K562 (cell line): ENCODE measurements at regions not wholly inside any gene's neighbourhood (a gene's known extent, or its start where the extent isn't known, plus 50 kb on each side); places are given as distances from the start of the nearest gene placed in this dataset.

Source experiments
- HDGF ChIP-seq: fragments of 450-650 bp; IDR thresholded peaks from 2 replicates; pipeline ENCODE4 v1.6.1; 2016
- POLR2A ChIP-seq: fragments of 450-650 bp; conservative IDR thresholded peaks from 2 replicates; pipeline ENCODE4 v1.6.1; 2016
- POLR2AphosphoS2 ChIP-seq: IDR thresholded peaks from 2 replicates; pipeline ENCODE4 v1.6.1; 2012; ENCODE audit warnings: low read length, improper control_type of control experiment
- TF ChIP-seq, protein P1 (sequence below), 2 experiments: fragments of 200-800 bp in 1 of 2; sonication (Bioruptor generic) in 1 of 2; sonication (generic) in 1 of 2; formaldehyde crosslinking in 1 of 2; IDR thresholded peaks in 1 of 2; conservative IDR thresholded peaks in 1 of 2; 2 replicates each; pipeline versions ENCODE4 v1.5.0 to v1.6.1; 2016 to 2020; ENCODE audit warnings: missing compliant biosample characterization in 1 of 2, missing genetic modification characterization in 1 of 2, missing genetic modification reagents in 1 of 2
- TF ChIP-seq, protein P2 (sequence below), 3 experiments: IDR thresholded peaks in 2 of 3; conservative IDR thresholded peaks in 1 of 3; 2 replicates each; pipeline ENCODE4 v1.5.1; 2011 to 2012; ENCODE audit warnings: low read length in 3 of 3, mild to moderate bottlenecking in 3 of 3, control low read depth in 2 of 3, improper control_type of control experiment in 1 of 3, inconsistent platforms in 1 of 3, low read depth in 1 of 3, mixed read lengths in 1 of 3, moderate library complexity in 1 of 3; ENCODE audit not compliant: insufficient read depth in 2 of 3
- TF ChIP-seq, protein P3 (sequence below): fragments of 250-450 bp; sonication (Bioruptor Pico); IDR thresholded peaks from 2 replicates; pipeline ENCODE4 v1.8.0; 2022; ENCODE audit warnings: moderate library complexity, mild to moderate bottlenecking, inconsistent platforms
- TF ChIP-seq, protein P4 (sequence below): sonication (generic); formaldehyde crosslinking; IDR thresholded peaks from 2 replicates; pipeline ENCODE4 v1.8.0; 2022; ENCODE audit warnings: mild to moderate bottlenecking, missing genetic modification reagents, borderline replicate concordance
- TF ChIP-seq, protein P5 (sequence below), 2 experiments: fragments of 450-650 bp in 1 of 2; sonication (generic) in 1 of 2; formaldehyde crosslinking; conservative IDR thresholded peaks; 2 replicates each; pipeline versions ENCODE4 v1.4.0 to v1.8.1; 2020 to 2022; ENCODE audit warnings: mild to moderate bottlenecking in 1 of 2, missing genetic modification reagents in 1 of 2

DNA sequence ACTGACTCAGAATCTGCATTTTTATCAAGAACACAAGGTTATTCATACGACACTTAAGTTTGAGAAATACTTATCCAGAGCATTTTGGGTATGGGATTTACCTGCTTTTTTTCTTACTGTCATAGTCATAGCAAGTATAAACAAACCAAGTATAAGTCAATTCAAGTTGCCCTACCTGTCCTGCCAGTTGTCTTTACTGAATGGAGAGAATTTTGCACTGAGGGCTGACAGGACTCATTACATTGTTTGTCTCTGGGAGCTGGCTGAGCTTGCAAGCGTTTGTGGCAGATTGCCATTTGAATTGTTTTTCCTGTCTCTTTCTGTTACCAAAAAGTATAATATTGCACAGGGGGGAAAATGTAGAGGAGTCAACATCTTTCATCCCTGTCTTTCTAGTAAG, 278.9 kb upstream of the MAGEC2 start:
- TF ChIP-seq, protein P1, sequence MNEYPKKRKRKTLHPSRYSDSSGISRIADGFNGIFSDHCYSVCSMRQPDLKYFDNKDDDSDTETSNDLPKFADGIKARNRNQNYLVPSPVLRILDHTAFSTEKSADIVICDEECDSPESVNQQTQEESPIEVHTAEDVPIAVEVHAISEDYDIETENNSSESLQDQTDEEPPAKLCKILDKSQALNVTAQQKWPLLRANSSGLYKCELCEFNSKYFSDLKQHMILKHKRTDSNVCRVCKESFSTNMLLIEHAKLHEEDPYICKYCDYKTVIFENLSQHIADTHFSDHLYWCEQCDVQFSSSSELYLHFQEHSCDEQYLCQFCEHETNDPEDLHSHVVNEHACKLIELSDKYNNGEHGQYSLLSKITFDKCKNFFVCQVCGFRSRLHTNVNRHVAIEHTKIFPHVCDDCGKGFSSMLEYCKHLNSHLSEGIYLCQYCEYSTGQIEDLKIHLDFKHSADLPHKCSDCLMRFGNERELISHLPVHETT (CRISPR knock-in tag; conservative IDR thresholded peaks at IDR 0.05 in 1 of 2, IDR thresholded peaks at IDR 0.05 in 1 of 2): no peak
- TF ChIP-seq, protein P2, sequence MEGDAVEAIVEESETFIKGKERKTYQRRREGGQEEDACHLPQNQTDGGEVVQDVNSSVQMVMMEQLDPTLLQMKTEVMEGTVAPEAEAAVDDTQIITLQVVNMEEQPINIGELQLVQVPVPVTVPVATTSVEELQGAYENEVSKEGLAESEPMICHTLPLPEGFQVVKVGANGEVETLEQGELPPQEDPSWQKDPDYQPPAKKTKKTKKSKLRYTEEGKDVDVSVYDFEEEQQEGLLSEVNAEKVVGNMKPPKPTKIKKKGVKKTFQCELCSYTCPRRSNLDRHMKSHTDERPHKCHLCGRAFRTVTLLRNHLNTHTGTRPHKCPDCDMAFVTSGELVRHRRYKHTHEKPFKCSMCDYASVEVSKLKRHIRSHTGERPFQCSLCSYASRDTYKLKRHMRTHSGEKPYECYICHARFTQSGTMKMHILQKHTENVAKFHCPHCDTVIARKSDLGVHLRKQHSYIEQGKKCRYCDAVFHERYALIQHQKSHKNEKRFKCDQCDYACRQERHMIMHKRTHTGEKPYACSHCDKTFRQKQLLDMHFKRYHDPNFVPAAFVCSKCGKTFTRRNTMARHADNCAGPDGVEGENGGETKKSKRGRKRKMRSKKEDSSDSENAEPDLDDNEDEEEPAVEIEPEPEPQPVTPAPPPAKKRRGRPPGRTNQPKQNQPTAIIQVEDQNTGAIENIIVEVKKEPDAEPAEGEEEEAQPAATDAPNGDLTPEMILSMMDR (IDR thresholded peaks at IDR 0.05 in 2 of 3, conservative IDR thresholded peaks at IDR 0.05 in 1 of 3; ENCODE audit: insufficient read depth in 2 of 3, low read depth in 1 of 3, low read length in 3 of 3): no peak
- TF ChIP-seq, protein P3, sequence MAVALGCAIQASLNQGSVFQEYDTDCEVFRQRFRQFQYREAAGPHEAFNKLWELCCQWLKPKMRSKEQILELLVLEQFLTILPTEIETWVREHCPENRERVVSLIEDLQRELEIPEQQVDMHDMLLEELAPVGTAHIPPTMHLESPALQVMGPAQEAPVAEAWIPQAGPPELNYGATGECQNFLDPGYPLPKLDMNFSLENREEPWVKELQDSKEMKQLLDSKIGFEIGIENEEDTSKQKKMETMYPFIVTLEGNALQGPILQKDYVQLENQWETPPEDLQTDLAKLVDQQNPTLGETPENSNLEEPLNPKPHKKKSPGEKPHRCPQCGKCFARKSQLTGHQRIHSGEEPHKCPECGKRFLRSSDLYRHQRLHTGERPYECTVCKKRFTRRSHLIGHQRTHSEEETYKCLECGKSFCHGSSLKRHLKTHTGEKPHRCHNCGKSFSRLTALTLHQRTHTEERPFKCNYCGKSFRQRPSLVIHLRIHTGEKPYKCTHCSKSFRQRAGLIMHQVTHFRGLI: no peak
- TF ChIP-seq, protein P4, sequence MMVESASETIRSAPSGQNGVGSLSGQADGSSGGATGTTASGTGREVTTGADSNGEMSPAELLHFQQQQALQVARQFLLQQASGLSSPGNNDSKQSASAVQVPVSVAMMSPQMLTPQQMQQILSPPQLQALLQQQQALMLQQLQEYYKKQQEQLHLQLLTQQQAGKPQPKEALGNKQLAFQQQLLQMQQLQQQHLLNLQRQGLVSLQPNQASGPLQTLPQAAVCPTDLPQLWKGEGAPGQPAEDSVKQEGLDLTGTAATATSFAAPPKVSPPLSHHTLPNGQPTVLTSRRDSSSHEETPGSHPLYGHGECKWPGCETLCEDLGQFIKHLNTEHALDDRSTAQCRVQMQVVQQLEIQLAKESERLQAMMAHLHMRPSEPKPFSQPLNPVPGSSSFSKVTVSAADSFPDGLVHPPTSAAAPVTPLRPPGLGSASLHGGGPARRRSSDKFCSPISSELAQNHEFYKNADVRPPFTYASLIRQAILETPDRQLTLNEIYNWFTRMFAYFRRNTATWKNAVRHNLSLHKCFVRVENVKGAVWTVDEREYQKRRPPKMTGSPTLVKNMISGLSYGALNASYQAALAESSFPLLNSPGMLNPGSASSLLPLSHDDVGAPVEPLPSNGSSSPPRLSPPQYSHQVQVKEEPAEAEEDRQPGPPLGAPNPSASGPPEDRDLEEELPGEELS (CRISPR knock-in tag): no peak
- TF ChIP-seq POLR2A (no peak), POLR2AphosphoS2 (no peak), HDGF (no peak)
- TF ChIP-seq, protein P5, sequence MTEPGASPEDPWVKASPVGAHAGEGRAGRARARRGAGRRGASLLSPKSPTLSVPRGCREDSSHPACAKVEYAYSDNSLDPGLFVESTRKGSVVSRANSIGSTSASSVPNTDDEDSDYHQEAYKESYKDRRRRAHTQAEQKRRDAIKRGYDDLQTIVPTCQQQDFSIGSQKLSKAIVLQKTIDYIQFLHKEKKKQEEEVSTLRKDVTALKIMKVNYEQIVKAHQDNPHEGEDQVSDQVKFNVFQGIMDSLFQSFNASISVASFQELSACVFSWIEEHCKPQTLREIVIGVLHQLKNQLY (CRISPR knock-in tag; conservative IDR thresholded peaks at IDR 0.05): no peak
